K562 (cell line): ENCODE measurements at regions not wholly inside any gene's neighbourhood (a gene's known extent, or its start where the extent isn't known, plus 50 kb on each side); places are given as distances from the start of the nearest gene placed in this dataset.
A peak's percentile ranks its signal among the peaks of the same experiment; 100 is the strongest.

Experiments used
- ATAC-seq: fragments of 200-7000 bp; cut with Tn5 transposase; 3 replicates; pipeline ENCODE4 v1.9.1; 2020; ENCODE audit warnings: moderate library complexity
- BruUV-seq: library from RNA; stranded (reverse); fragments of 400-500 nt; replicated peaks from 2 replicates; lab custom pipeline; 2021; lab: Mats Ljungman, UMichigan
- CTCF ChIA-PET: fragments of 300-600 bp; formaldehyde crosslinking; extraction: SDS; loops from one replicate; lab custom pipeline; 2021; ENCODE audit warnings: low intra/inter-chr PET ratio; lab: Yijun Ruan, JAX
- POLR2A ChIA-PET: fragments of 300-600, 350-650 bp; sonication (Branson Sonifier 250); formaldehyde crosslinking; extraction: SDS; loops from one replicate; lab custom pipeline; 2021; ENCODE audit warnings: antibody characterized with exemption, inconsistent platforms; lab: Yijun Ruan, JAX
- DNase-seq, 4 experiments: peaks; one replicate each; pipeline versions ENCODE4 v3.0.0 to v3.0.0-alpha.2; 2011 to 2018; ENCODE audit warnings: low spot score in 3 of 4, mixed read lengths in 3 of 4; ENCODE audit errors: extremely low read depth in 1 of 4
- FAIRE-seq: peaks from 2 replicates; lab custom pipeline; 2011; peaks lifted over from hg19 to GRCh38; lab: Jason Lieb, UNC
- H2AFZ ChIP-seq: 2 replicates; pipeline ENCODE4 v1.6.0; 2011; ENCODE audit warnings: low read depth, low read length, control low read depth, inconsistent platforms
- H3K27ac ChIP-seq: fragments of 200-600 bp; 3 replicates; pipeline ENCODE4 v1.8.0; 2011; ENCODE audit warnings: low read depth, mild to moderate bottlenecking, control low read depth, inconsistent platforms, low read length, moderate library complexity, mixed read lengths; ENCODE audit errors: extremely low read depth
- H3K27me3 ChIP-seq, 2 experiments: fragments of 300-600 bp in 1 of 2; 2 replicates in 1 of 2; 3 replicates in 1 of 2; pipeline versions ENCODE4 v1.6.0 to v1.8.0; 2011; ENCODE audit warnings: inconsistent platforms in 2 of 2, low read length in 2 of 2, mild to moderate bottlenecking in 1 of 2, mixed read lengths in 1 of 2, moderate library complexity in 1 of 2; ENCODE audit not compliant: control insufficient read depth in 2 of 2, insufficient read depth in 2 of 2
- H3K36me3 ChIP-seq: fragments of 300-600 bp; 3 replicates; pipeline ENCODE4 v1.8.0; 2011; ENCODE audit warnings: mild to moderate bottlenecking, low read length, inconsistent platforms; ENCODE audit not compliant: control insufficient read depth, insufficient read depth
- H3K4me1 ChIP-seq, 2 experiments: fragments of 200-600 bp in 1 of 2; replicated peaks in 1 of 2; 2 replicates in 1 of 2; 3 replicates in 1 of 2; pipeline versions ENCODE4 v1.5.1 to v1.8.0; 2011; ENCODE audit warnings: inconsistent platforms in 2 of 2, low read length in 2 of 2, mild to moderate bottlenecking in 1 of 2, mixed read lengths in 1 of 2, moderate library complexity in 1 of 2; ENCODE audit not compliant: control insufficient read depth in 2 of 2, insufficient read depth in 2 of 2
- H3K4me2 ChIP-seq: 2 replicates; pipeline ENCODE4 v1.6.1; 2011; ENCODE audit warnings: low read length, control low read depth, inconsistent platforms, mixed read lengths; ENCODE audit not compliant: insufficient read depth
- H3K4me3 ChIP-seq: fragments of 200-600 bp; sonication (generic), shearing (Covaris generic); 2 replicates; pipeline ENCODE4 v1.5.1; 2016; ENCODE audit warnings: control low read depth, inconsistent platforms
- H3K79me2 ChIP-seq: fragments of 200-600 bp; 3 replicates; pipeline ENCODE4 v1.8.0; 2011; ENCODE audit warnings: low read length, inconsistent platforms; ENCODE audit not compliant: control insufficient read depth, insufficient read depth
- H3K9ac ChIP-seq, 2 experiments: 2 replicates each; pipeline versions ENCODE4 v1.6.0 to v1.6.1; 2011; ENCODE audit warnings: low read depth in 2 of 2, low read length in 2 of 2, control low read depth in 1 of 2, inconsistent platforms in 1 of 2, mild to moderate bottlenecking in 1 of 2, mixed read lengths in 1 of 2; ENCODE audit not compliant: insufficient read depth in 1 of 2
- H3K9me1 ChIP-seq: one replicate; pipeline ENCODE4 v1.6.0; 2011; ENCODE audit warnings: inconsistent platforms, mild to moderate bottlenecking, low read length, moderate library complexity; ENCODE audit not compliant: control insufficient read depth, insufficient read depth
- H3K9me3 ChIP-seq: replicated peaks from 2 replicates; pipeline ENCODE4 v1.5.1; 2011; ENCODE audit warnings: low read depth, low read length, inconsistent platforms; ENCODE audit not compliant: control insufficient read depth, insufficient read depth
- H4K20me1 ChIP-seq: replicated peaks from 2 replicates; pipeline ENCODE4 v1.6.1; 2011; ENCODE audit warnings: low read length, inconsistent platforms, mixed read lengths; ENCODE audit not compliant: control insufficient read depth, insufficient read depth
- MYBL2 ChIP-seq, 2 experiments: fragments of 450-650 bp in 1 of 2; sonication (generic) in 1 of 2; formaldehyde crosslinking in 1 of 2; IDR thresholded peaks; 2 replicates each; pipeline versions ENCODE4 v1.6.1 to v1.8.1; 2017 to 2022; ENCODE audit warnings: borderline replicate concordance in 1 of 2, inconsistent platforms in 1 of 2, low read depth in 1 of 2, mild to moderate bottlenecking in 1 of 2, missing genetic modification reagents in 1 of 2, moderate library complexity in 1 of 2
- NFRKB ChIP-seq: fragments of 450-650 bp; IDR thresholded peaks from 2 replicates; pipeline ENCODE4 v1.6.1; 2016; ENCODE audit warnings: low read depth
- NFYB ChIP-seq: IDR thresholded peaks from 2 replicates; pipeline ENCODE4 v1.6.1; 2011; ENCODE audit warnings: mild to moderate bottlenecking, moderate library complexity; ENCODE audit not compliant: insufficient read length; ENCODE audit errors: extremely low read depth
- NR2C2 ChIP-seq, 2 experiments: fragments of 200-800 bp in 1 of 2; sonication (Bioruptor generic) in 1 of 2; sonication (generic) in 1 of 2; formaldehyde crosslinking in 1 of 2; IDR thresholded peaks; 2 replicates each; pipeline versions ENCODE4 v1.6.1 to v1.8.0; 2016 to 2022; ENCODE audit warnings: mild to moderate bottlenecking in 1 of 2, missing compliant biosample characterization in 1 of 2, missing genetic modification characterization in 1 of 2, missing genetic modification reagents in 1 of 2
- RAD51 ChIP-seq: fragments of 450-650 bp; IDR thresholded peaks from 2 replicates; pipeline ENCODE4 v1.7.1; 2016; ENCODE audit warnings: low read depth, mild to moderate bottlenecking, borderline replicate concordance
- RBM25 ChIP-seq: fragments of 200-400 bp; formaldehyde crosslinking; IDR thresholded peaks from 2 replicates; pipeline ENCODE4 v1.6.1; 2018; ENCODE audit warnings: low read length, low read depth, moderate library complexity; ENCODE audit not compliant: severe bottlenecking
- RBM34 ChIP-seq: fragments of 200-400 bp; formaldehyde crosslinking; IDR thresholded peaks from 2 replicates; pipeline ENCODE4 v1.6.1; 2018; ENCODE audit warnings: low read length, borderline replicate concordance; ENCODE audit not compliant: insufficient read depth
- SAFB ChIP-seq: fragments of 200-400 bp; formaldehyde crosslinking; IDR thresholded peaks from 2 replicates; pipeline ENCODE4 v1.6.1; 2017; ENCODE audit warnings: low read depth, low read length, borderline replicate concordance
- SIX5 ChIP-seq, 2 experiments: IDR thresholded peaks; 2 replicates each; pipeline ENCODE4 v1.6.1; 2011; ENCODE audit warnings: low read length in 2 of 2, borderline replicate concordance in 1 of 2, low read depth in 1 of 2, mild to moderate bottlenecking in 1 of 2, moderate library complexity in 1 of 2; ENCODE audit not compliant: insufficient read depth in 1 of 2
- ZKSCAN3 ChIP-seq: fragments of 250-450 bp; sonication (Bioruptor Pico); IDR thresholded peaks from 2 replicates; pipeline ENCODE4 v1.4.0; 2020
- WGBS: fragments of 100-300 bp; shearing (Covaris generic); methylation state at CpG from one replicate; pipeline ENCODE4 v1.1.6; 2016; ENCODE audit warnings: low coverage, mixed read lengths; ENCODE audit not compliant: insufficient coverage; ENCODE audit errors: missing lambda C conversion rate; 5-methylcytosine and 5-hydroxymethylcytosine counted together
- in situ Hi-C: fragments of 300-500 bp; cut with MboI; formaldehyde crosslinking; loops from 4 replicates; pipeline ENCODE4 v1.15.0; 2018; ENCODE audit warnings: inconsistent platforms, mixed read lengths
- intact Hi-C: fragments of 100-400 bp; cut with micrococcal nuclease; formaldehyde crosslinking; loops from 2 replicates; pipeline ENCODE4 v1.14.2; 2022
- TF ChIP-seq, protein P1 (sequence below): sonication (generic); formaldehyde crosslinking; IDR thresholded peaks from 2 replicates; pipeline ENCODE4 v1.5.0; 2020; ENCODE audit warnings: missing genetic modification reagents
- TF ChIP-seq, protein P2 (sequence below): sonication (generic); formaldehyde crosslinking; IDR thresholded peaks from 2 replicates; pipeline ENCODE4 v1.9.0; 2022; ENCODE audit warnings: mild to moderate bottlenecking, missing genetic modification reagents

DNA sequence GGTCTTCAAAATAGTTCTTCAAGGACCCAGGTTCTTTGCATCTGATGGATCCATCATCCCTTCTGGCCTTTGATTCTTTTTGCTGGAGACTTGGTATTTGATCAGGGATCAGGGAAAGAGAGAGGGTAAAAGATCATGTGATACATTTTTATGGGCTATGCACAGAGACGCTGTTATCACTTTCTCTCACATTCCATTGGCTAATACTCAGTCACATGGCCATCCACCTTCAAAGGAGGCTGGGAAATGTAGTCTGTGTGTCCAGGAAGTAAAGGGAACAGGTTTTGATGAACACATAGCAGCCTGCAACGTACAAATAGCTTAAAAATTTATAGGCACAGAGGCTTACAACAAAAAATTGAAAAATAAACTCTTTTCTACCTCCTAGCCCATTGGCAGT is 629.6 kb upstream of the FANCL start (continued):
- TF ChIP-seq, protein P1, sequence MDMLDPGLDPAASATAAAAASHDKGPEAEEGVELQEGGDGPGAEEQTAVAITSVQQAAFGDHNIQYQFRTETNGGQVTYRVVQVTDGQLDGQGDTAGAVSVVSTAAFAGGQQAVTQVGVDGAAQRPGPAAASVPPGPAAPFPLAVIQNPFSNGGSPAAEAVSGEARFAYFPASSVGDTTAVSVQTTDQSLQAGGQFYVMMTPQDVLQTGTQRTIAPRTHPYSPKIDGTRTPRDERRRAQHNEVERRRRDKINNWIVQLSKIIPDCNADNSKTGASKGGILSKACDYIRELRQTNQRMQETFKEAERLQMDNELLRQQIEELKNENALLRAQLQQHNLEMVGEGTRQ (CRISPR knock-in tag): peak; percentile 92
- TF ChIP-seq ZKSCAN3: no peak
- TF ChIP-seq RBM34: no peak
- peak; percentile 43 for TF ChIP-seq RBM25
- no peak for TF ChIP-seq NR2C2 (CRISPR knock-in tag; IDR thresholded peaks at IDR 0.05)
- TF ChIP-seq NR2C2 (tag; IDR thresholded peaks at IDR 0.05): no peak
- TF ChIP-seq RAD51: peak; percentile 86
- peak; percentile 89 for TF ChIP-seq NFYB
- TF ChIP-seq SIX5 (IDR thresholded peaks at IDR 0.05; ENCODE audit: borderline replicate concordance in 1 of 2, insufficient read depth in 1 of 2, low read depth in 1 of 2, low read length in 2 of 2): peak; percentile 21 to 48; a peak in 2 of 4 replicates
- TF ChIP-seq, protein P2, sequence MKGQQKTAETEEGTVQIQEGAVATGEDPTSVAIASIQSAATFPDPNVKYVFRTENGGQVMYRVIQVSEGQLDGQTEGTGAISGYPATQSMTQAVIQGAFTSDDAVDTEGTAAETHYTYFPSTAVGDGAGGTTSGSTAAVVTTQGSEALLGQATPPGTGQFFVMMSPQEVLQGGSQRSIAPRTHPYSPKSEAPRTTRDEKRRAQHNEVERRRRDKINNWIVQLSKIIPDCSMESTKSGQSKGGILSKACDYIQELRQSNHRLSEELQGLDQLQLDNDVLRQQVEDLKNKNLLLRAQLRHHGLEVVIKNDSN (CRISPR knock-in tag): peak; percentile 78

DNA sequence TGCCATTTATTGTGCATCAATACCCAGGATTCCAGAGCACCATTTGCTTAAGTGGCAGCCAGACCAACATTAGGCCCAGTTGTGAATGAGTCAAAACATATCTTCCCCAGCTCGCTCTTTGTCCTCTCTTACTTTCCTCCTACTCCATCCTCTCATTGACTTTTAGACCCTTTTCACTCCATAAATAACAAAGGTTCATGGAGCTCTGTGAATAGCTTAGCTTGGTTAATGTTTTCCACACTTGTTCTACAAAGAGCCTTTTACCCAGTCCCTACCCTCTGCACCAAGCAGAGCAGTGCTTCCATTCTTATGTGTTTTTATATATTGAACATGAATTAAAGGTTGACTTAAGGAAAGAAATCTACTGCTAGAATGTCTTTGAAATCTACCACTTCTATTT is 625.8 kb upstream of the FANCL start:
- Histone ChIP-seq H4K20me1 (no peaks in the 10 kb centered on the region), H2AFZ (no peak overlapping the region), H3K9me1 (no peaks in the 10 kb centered on the region), H3K27me3 (no peaks in the 10 kb centered on the region), H3K9me3 (peaks cover 3% of the 10 kb centered on the region; the same call in 1 of the 2 replicates), H3K27ac (no peak overlapping the region), H3K79me2 (no peaks in the 10 kb centered on the region), H3K4me2 (no peak overlapping the region), H3K36me3 (no peaks in the 10 kb centered on the region), H3K4me3 (no peak overlapping the region), H3K4me1 (no peaks in the 10 kb centered on the region; a peak in 1 of 5 replicates), H3K9ac (no peak overlapping the region)
- ChIA-PET CTCF (no interaction called here), POLR2A (no interaction called here)
- 57% methylated on average over 1 of the region's 1 CpG for WGBS
- ATAC-seq: no peak
- in situ Hi-C loops (no loop called here), intact Hi-C loops (no loop called here)
- BruUV-seq: no TSS peak
- FAIRE-seq: no peak
- no peak for DNase-seq
- TF ChIP-seq SAFB: no peak
- no peak for TF ChIP-seq MYBL2 (IDR thresholded peaks at IDR 0.05; ENCODE audit: low read depth)
- TF ChIP-seq MYBL2 (CRISPR knock-in tag; IDR thresholded peaks at IDR 0.05; ENCODE audit: borderline replicate concordance): no peak
- no peak for TF ChIP-seq NFRKB
